IMR-90 (cell line): ENCODE measurements at regions not wholly inside any gene's neighbourhood (a gene's known extent, or its start where the extent isn't known, plus 50 kb on each side); places are given as distances from the start of the nearest gene placed in this dataset.

Experiments used
- BHLHE40 ChIP-seq: fragments of 150-350 bp; IDR thresholded peaks from 2 replicates; pipeline ENCODE4 v1.6.1; 2016; ENCODE audit warnings: mild to moderate bottlenecking, low read depth, low read length
- CEBPB ChIP-seq: IDR thresholded peaks from 2 replicates; pipeline ENCODE4 v1.6.1; 2012; ENCODE audit warnings: low read depth, low read length, improper control_type of control experiment
- FOS ChIP-seq: fragments of 150-350 bp; IDR thresholded peaks from 2 replicates; pipeline ENCODE4 v1.6.1; 2016; ENCODE audit warnings: low read depth, low read length
- MAFK ChIP-seq: IDR thresholded peaks from 2 replicates; pipeline ENCODE4 v1.6.1; 2012; ENCODE audit warnings: low read depth, low read length, improper control_type of control experiment
- MAZ ChIP-seq: IDR thresholded peaks from 2 replicates; pipeline ENCODE4 v1.6.1; 2012; ENCODE audit warnings: low read depth, mild to moderate bottlenecking, low read length, improper control_type of control experiment, moderate library complexity, borderline replicate concordance
- MXI1 ChIP-seq: IDR thresholded peaks from 2 replicates; pipeline ENCODE4 v1.6.1; 2012; ENCODE audit warnings: low read depth, mild to moderate bottlenecking, low read length, moderate library complexity, borderline replicate concordance
- NFE2L2 ChIP-seq: fragments of 150-350 bp; IDR thresholded peaks from 2 replicates; pipeline ENCODE4 v1.6.1; 2016; ENCODE audit warnings: low read depth, mild to moderate bottlenecking, low read length
- POLR2A ChIP-seq: IDR thresholded peaks from 2 replicates; pipeline ENCODE4 v1.6.1; 2012; ENCODE audit warnings: mild to moderate bottlenecking, low read depth, low read length
- RAD21 ChIP-seq: IDR thresholded peaks from 2 replicates; pipeline ENCODE4 v1.6.1; 2012; ENCODE audit warnings: low read length, improper control_type of control experiment
- RFX5 ChIP-seq: IDR thresholded peaks from 2 replicates; pipeline ENCODE4 v1.8.0; 2012; ENCODE audit warnings: low read depth, mild to moderate bottlenecking, low read length, moderate library complexity
- SMC3 ChIP-seq: fragments of 150-350 bp; IDR thresholded peaks from 2 replicates; pipeline ENCODE4 v1.6.1; 2016; ENCODE audit warnings: low read depth, mild to moderate bottlenecking, antibody characterized with exemption, low read length, moderate library complexity
- TF ChIP-seq, protein P1 (sequence below): conservative IDR thresholded peaks from 2 replicates; pipeline ENCODE4 v1.5.1; 2012; ENCODE audit warnings: mild to moderate bottlenecking, low read depth, low read length, improper control_type of control experiment
- TF ChIP-seq, protein P2 (sequence below): fragments of 150-350 bp; IDR thresholded peaks from 2 replicates; pipeline ENCODE4 v1.6.1; 2016; ENCODE audit warnings: low read depth, mild to moderate bottlenecking, low read length, moderate library complexity, borderline replicate concordance
- TF ChIP-seq, protein P3 (sequence below): fragments of 150-350 bp; IDR thresholded peaks from 2 replicates; pipeline ENCODE4 v1.6.1; 2017; ENCODE audit warnings: mild to moderate bottlenecking, antibody characterized with exemption, low read length, low read depth

- no peak for TF ChIP-seq POLR2A
- TF ChIP-seq, protein P1, sequence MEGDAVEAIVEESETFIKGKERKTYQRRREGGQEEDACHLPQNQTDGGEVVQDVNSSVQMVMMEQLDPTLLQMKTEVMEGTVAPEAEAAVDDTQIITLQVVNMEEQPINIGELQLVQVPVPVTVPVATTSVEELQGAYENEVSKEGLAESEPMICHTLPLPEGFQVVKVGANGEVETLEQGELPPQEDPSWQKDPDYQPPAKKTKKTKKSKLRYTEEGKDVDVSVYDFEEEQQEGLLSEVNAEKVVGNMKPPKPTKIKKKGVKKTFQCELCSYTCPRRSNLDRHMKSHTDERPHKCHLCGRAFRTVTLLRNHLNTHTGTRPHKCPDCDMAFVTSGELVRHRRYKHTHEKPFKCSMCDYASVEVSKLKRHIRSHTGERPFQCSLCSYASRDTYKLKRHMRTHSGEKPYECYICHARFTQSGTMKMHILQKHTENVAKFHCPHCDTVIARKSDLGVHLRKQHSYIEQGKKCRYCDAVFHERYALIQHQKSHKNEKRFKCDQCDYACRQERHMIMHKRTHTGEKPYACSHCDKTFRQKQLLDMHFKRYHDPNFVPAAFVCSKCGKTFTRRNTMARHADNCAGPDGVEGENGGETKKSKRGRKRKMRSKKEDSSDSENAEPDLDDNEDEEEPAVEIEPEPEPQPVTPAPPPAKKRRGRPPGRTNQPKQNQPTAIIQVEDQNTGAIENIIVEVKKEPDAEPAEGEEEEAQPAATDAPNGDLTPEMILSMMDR, result no peak
- TF ChIP-seq CEBPB, result no peak
- no peak for TF ChIP-seq RAD21
- no peak for TF ChIP-seq RFX5
- no peak for TF ChIP-seq MAZ
- no peak for TF ChIP-seq BHLHE40
- TF ChIP-seq, protein P2, sequence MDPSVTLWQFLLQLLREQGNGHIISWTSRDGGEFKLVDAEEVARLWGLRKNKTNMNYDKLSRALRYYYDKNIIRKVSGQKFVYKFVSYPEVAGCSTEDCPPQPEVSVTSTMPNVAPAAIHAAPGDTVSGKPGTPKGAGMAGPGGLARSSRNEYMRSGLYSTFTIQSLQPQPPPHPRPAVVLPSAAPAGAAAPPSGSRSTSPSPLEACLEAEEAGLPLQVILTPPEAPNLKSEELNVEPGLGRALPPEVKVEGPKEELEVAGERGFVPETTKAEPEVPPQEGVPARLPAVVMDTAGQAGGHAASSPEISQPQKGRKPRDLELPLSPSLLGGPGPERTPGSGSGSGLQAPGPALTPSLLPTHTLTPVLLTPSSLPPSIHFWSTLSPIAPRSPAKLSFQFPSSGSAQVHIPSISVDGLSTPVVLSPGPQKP, result no peak
- TF ChIP-seq, protein P3, sequence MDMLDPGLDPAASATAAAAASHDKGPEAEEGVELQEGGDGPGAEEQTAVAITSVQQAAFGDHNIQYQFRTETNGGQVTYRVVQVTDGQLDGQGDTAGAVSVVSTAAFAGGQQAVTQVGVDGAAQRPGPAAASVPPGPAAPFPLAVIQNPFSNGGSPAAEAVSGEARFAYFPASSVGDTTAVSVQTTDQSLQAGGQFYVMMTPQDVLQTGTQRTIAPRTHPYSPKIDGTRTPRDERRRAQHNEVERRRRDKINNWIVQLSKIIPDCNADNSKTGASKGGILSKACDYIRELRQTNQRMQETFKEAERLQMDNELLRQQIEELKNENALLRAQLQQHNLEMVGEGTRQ, result no peak
- TF ChIP-seq MAFK, result no peak
- no peak for TF ChIP-seq SMC3
- TF ChIP-seq NFE2L2, result no peak
- no peak for TF ChIP-seq MXI1
- no peak for TF ChIP-seq FOS
These were observed 170.0 kb upstream of the FOXN3 start for GRCh38 chr14:89587136-89587420.
